Peyer's patch (tissue), 4 donors: ENCODE measurements at regions not wholly inside any gene's neighbourhood (a gene's known extent, or its start where the extent isn't known, plus 50 kb on each side); places are given as distances from the start of the nearest gene placed in this dataset.

Experiments used
- DNase-seq, 3 donors: peaks; one replicate each; pipeline ENCODE4 v3.0.0-alpha.2; 2017 to 2019
- H3K27ac ChIP-seq, 4 donors: fragments of 200-600 bp; sonication (generic); one replicate each; pipeline ENCODE4 v1.5.1; 2016 to 2019
- H3K27me3 ChIP-seq, 2 donors: fragments of 200-600 bp; sonication (generic); one replicate each; pipeline ENCODE4 v1.5.1; 2019
- H3K36me3 ChIP-seq, 3 donors: fragments of 200-600 bp; sonication (generic); one replicate each; pipeline ENCODE4 v1.5.1; 2016 to 2019
- H3K4me1 ChIP-seq, 4 donors: fragments of 200-600 bp; sonication (generic); one replicate each; pipeline ENCODE4 v1.5.1; 2016 to 2019
- H3K4me3 ChIP-seq, 4 donors: fragments of 200-600 bp; sonication (generic); 1 replicate in 3 of 4; 2 replicates in 1 of 4; pipeline ENCODE4 v1.5.1; 2016 to 2019; ENCODE audit warnings: mild to moderate bottlenecking in 1 of 4
- H3K9me3 ChIP-seq, 4 donors: fragments of 200-600 bp; sonication (generic); one replicate each; pipeline ENCODE4 v1.5.1; 2016 to 2019; ENCODE audit warnings: mild to moderate bottlenecking in 1 of 4
- CTCF ChIP-seq, 6 experiments: fragments of 450-650 bp in 4 of 6; fragments of 200-600 bp in 2 of 6; sonication (generic) in 1 of 6; IDR thresholded peaks; one replicate each; pipeline ENCODE4 v1.5.1; 2017 to 2019; ENCODE audit warnings: antibody characterized with exemption in 6 of 6, mild to moderate bottlenecking in 3 of 6, moderate library complexity in 1 of 6
- POLR2A ChIP-seq, 2 donors: fragments of 450-650 bp; IDR thresholded peaks; one replicate each; pipeline ENCODE4 v1.5.1; 2017; ENCODE audit warnings: antibody characterized with exemption in 2 of 2, mild to moderate bottlenecking in 2 of 2, moderate library complexity in 2 of 2

DNA sequence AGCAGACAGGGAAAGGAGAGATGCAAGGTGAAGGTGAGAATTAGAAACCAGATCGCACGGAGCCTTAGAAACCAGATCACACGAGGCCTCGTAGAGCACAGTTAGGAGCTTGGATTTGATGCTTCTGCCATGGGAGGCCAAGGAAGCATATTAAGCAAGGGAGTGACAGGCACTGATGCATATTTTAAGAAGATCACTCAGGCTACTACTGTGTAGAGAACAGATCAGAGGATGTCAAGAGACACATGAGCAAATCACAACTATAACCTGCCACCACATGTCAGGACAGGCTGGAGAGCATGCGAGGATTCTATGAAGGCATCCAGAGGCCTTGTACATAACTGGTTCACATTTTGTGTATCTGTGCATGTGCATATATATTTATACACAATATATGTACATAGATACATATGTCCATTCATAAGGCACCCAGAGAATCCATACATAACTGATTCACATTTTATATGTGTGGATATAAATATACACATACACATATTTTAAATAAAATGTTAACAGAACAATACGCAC, 99.6 kb upstream of the FHIT start:
- no peak for TF ChIP-seq CTCF (IDR thresholded peaks at IDR 0.05)
- TF ChIP-seq POLR2A (IDR thresholded peaks at IDR 0.05) = no peak
- Histone ChIP-seq H3K27me3 (no peaks in the 10 kb centered on the region), H3K4me1 (no peaks in the 10 kb centered on the region), H3K36me3 (no peaks in the 10 kb centered on the region), H3K27ac (no peak overlapping the region), H3K4me3 (no peak overlapping the region), H3K9me3 (no peaks in the 10 kb centered on the region)
- no peak for DNase-seq

DNA sequence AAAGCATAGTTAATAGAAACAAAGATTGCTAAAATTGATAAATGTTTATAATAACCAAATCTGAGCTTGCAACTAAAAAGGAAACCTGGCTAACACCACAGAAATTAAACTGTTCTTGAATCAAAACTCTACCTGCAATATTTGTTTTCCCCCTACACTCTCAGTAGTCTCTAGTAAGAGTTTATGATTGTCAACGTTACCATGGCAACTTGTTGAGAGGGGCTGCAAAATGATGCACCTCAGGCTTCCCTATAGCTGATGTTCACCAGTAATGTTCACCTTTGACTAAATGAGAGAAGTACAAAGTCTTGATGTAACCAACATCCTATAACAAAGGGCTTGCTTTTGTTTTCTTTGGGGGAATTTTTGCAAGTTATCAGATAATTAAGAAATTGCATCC, 101.1 kb upstream of the FHIT start:
- Histone ChIP-seq H3K27me3 (no peaks in the 10 kb centered on the region), H3K4me1 (no peaks in the 10 kb centered on the region), H3K4me3 (no peak overlapping the region), H3K9me3 (no peaks in the 10 kb centered on the region), H3K27ac (no peak overlapping the region), H3K36me3 (no peaks in the 10 kb centered on the region)
- TF ChIP-seq POLR2A (IDR thresholded peaks at IDR 0.05) = no peak
- DNase-seq = no peak

GRCh38 chr3:61353382-61353781, 102.1 kb upstream of the FHIT start:
- Histone ChIP-seq H3K27me3 (no peaks in the 10 kb centered on the region), H3K4me3 (no peak overlapping the region), H3K9me3 (no peaks in the 10 kb centered on the region), H3K27ac (no peak overlapping the region), H3K4me1 (no peaks in the 10 kb centered on the region), H3K36me3 (no peaks in the 10 kb centered on the region)
- DNase-seq = no peak
- no peak for TF ChIP-seq POLR2A (IDR thresholded peaks at IDR 0.05)
- TF ChIP-seq CTCF (IDR thresholded peaks at IDR 0.05) = no peak

DNA sequence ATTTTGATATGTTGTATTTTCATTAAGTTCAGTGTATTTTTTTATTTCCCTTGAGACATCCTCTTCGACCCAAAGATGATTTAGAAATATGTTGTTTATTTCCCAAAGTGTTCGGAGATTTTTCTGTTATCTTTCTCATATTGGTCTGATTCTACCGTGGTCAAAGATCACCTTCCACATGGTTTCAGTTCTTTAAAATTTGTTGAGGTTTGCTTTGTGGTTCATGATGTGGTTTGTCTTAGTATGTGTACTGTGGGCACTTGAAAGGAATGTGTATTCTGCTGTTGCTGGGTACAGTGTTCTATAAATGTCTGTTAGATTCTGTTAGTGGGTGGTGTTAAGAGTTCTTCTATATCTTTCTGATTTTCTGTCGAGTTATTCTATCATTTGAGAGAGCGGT, 103.4 kb upstream of the FHIT start:
- Histone ChIP-seq H3K27me3 (no peaks in the 10 kb centered on the region), H3K9me3 (no peaks in the 10 kb centered on the region), H3K27ac (no peak overlapping the region), H3K4me1 (no peaks in the 10 kb centered on the region), H3K36me3 (no peaks in the 10 kb centered on the region), H3K4me3 (no peak overlapping the region)
- DNase-seq = no peak
- TF ChIP-seq CTCF (IDR thresholded peaks at IDR 0.05) (no peak), POLR2A (IDR thresholded peaks at IDR 0.05) (no peak)

DNA sequence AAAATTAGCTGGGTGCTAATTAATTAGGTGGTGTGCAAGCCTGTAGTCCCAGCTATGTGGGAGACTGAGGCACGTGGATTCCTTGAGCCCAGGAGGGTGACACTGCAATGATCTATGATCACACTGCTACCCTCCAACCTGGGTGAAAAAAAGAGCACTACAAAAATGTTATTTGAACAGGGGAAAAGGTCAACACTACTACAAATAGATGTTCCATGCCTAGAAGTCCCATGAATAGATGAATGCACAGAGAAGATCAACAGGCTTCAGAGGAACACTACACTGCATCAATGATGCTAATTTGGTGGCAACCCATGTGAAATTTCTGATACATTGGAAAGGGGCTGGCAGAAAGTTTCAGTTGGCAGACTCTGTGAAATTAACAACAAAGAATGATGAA, 105.4 kb upstream of the FHIT start:
- no peak for DNase-seq
- H3K27me3 ChIP-seq = no peaks in the 10 kb centered on the region
- no peaks in the 10 kb centered on the region for H3K36me3 ChIP-seq
- no peak overlapping the region for H3K27ac ChIP-seq
- no peak overlapping the region for H3K4me3 ChIP-seq
- no peaks in the 10 kb centered on the region for H3K9me3 ChIP-seq
- no peak for TF ChIP-seq CTCF (IDR thresholded peaks at IDR 0.05)
- no peak for TF ChIP-seq POLR2A (IDR thresholded peaks at IDR 0.05)
- no peaks in the 10 kb centered on the region for H3K4me1 ChIP-seq

DNA sequence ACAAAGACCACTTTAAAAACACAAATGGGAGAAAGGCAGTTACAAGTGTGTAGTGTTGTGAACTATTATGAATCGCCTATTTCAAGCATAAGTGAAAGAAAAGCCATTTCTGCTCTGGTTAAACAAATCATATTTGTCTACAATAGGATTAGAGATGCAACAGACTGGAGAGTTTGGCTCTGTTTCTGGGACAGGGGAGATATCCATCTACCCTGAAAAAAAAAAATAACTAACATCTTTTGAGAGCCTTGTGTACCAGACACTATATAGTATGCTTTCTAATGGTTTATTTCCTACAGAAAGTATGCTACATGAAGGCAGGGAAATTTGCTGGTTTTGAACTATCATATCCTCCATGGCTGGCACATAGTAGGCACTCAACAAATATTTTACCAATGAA, 106.7 kb upstream of the FHIT start:
- no peaks in the 10 kb centered on the region for H3K4me1 ChIP-seq
- H3K27me3 ChIP-seq = no peaks in the 10 kb centered on the region
- no peak for TF ChIP-seq CTCF (IDR thresholded peaks at IDR 0.05)
- TF ChIP-seq POLR2A (IDR thresholded peaks at IDR 0.05) = no peak
- no peak overlapping the region for H3K4me3 ChIP-seq
- no peaks in the 10 kb centered on the region for H3K9me3 ChIP-seq
- no peak for DNase-seq
- no peaks in the 10 kb centered on the region for H3K36me3 ChIP-seq
- no peak overlapping the region for H3K27ac ChIP-seq
